ENCODE measurements at regions not wholly inside any gene's neighbourhood (a gene's known extent, or its start where the extent isn't known, plus 50 kb on each side); places are given as distances from the start of the nearest gene placed in this dataset.

DNA sequence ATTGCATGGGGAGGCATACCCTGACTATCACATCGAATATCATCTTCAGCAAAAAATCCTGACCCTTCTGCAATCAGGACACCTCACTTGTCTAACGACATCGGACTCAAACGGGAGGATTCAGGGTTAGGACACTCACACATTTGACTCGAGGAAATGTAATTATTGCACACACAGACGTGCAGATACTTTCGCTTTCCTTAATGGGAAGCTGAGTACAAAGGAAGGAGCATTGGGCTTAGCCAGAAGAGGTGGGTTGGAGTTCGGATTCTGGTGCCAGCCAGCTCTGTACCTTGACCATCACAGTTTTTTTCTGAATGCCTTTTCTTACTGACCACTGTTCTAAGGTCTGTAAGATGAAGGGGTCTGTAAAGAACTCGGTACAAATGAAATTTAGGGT lies 260.4 kb downstream of the GALC start:
- no peak for DNase-seq (ENCODE audit: low read depth in 2 of 2)

DNA sequence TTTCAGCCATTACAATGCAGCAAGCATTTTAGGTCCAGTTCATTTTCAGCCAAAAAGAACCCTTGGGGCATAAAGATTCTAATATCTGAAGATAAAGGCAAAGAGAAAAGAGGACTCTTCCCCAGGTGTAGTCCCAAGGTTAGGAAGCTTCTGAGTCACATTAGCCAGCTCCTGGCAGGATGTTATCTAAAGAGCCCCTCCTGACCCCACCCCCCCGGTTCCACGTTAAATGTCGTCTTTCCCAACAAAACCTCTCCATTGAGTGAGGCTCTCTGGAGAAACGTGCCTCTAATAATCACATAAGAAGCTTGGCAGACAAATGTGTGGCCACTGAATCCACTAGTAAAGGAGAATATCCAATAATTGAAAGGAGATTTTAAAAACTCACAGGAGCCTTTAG lies 267.7 kb downstream of the GALC start:
- DNase-seq (ENCODE audit: low read depth in 2 of 2), result no peak

DNA sequence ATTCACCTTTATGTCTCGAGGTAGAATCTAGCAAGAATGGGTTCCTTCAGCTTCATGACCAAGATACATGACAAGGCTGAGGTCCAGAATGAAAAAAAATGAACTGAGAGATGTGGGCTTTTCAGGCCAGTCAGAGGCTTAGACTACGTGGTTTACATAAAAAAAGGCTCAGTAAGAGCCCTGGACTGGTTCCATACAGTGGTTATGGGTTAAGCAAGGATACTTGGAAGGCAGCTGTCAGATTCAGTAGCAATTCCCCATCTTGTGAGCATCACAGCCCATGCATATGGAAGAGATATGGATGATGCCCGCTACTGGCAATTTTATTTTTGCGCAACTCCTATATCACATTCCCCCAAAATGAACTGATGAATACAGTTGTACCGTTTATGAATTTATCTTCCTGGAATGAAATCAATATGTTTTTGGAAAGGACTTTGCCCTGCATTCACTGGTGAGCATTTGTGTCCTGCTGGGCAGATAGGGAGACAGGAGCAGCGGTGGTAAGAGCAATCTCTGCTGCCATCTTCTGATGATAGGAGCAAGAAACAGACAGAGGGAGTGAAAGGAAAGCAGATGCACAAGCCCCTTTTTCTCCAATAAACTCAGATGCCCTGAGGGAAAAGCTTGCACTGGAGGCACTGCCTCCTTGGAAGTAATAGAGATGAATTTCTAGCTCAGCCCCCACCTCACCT lies 280.4 kb downstream of the GALC start:
- DNase-seq (ENCODE audit: low read depth in 2 of 2), result no peak

DNA sequence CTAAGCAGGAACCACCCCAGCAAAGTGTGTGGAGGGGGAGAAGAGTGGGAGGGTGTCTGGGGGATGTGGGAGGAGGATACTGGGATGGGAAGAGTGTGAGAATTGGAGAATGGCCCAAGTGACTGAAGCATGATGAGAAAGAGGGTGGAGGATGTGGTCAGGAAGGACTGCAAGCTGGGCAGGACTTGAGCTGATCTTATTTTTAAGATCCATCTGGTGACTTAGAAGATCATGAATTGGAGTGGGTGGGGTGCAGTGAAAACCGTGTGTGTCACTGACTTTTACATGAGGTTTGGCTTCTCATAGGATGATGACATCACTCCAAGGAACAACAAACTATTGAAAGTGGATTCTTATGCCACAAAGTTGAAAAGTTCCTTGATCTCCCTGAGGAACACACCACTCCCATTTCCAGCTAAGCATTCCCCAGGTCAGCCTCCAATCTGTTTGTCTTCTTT lies 287.5 kb downstream of the GALC start:
- no peak for DNase-seq (ENCODE audit: low read depth in 2 of 2)

DNA sequence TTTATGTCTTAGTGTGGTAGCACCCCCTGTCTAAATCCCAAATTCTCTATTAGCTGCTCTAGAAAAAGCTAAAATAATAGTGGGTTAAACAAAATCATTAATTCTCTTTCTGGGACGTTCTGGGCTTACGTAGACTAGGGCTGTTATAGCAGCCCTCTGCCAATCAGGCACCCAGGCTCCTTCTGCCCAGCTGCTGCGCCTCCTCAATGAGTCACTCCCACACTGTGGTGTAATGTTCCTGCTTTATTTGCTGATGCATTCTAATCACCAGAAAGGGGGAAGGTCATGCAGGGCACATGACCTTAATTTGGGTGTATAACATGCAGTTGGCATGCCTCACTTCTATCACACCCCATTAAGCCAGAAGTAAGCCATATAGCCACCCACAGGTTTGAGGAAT lies 294.5 kb downstream of the GALC start:
- no peak for DNase-seq (ENCODE audit: low read depth in 2 of 2)

DNA sequence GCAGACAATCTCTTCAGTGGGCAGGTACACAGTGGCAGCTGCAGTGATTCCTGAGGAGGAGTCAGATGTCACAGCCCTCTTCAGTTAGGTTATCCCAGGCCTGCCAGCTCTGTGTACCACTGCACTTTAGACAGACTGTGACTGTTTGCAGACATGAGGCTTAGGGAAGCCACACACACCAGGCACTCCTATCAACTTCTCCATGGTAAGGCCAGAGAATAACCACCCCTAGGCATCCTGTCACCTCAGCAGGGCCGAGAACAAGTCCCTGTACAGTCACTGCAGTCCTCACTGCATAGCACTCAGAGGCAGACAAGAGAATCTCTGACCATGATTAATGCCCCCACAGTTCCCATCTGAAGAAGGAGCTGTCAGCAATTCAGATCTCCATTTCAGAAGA lies 296.5 kb downstream of the GALC start:
- no peak for DNase-seq (ENCODE audit: low read depth in 2 of 2)

DNA sequence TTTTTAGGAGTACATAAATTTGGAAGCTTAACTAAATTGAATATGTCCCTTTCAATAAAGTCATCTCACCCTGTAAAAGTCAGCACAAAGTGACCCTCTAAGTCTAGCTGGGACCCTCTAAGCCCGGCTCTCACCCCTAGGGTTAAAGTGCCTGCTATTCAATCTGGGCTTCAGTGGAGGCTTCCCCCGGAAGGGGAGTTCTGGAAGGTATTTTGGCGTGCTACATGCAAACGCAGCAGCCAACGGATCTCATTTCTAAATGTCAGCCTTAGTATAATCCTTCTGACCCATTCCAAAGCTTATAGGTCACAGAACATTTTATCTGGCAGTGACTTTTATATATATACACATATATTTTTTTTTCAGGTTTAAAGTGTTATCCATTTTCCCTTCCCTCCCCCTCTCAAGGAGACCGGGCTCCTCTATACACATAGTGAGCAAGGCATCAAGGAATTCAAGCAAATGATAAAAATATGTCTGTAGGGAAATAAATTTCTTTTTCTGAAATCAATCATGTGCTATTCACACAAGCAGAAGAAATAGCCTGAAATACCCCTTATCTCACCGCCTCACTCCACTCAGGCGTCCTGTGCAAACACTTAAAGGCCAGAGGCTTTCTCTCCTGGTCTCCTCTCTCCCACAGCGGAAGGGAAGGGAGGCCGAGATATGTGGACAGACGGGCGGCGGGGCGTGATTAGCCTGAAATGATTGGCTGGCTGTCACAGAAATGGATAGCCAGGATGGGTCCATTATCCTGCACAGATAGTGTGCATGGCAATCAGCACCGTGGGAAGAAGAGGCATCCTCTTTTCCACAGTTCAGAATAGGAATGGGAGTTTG lies 301.7 kb downstream of the GALC start:
- DNase-seq (ENCODE audit: low read depth in 2 of 2), result no peak

DNA sequence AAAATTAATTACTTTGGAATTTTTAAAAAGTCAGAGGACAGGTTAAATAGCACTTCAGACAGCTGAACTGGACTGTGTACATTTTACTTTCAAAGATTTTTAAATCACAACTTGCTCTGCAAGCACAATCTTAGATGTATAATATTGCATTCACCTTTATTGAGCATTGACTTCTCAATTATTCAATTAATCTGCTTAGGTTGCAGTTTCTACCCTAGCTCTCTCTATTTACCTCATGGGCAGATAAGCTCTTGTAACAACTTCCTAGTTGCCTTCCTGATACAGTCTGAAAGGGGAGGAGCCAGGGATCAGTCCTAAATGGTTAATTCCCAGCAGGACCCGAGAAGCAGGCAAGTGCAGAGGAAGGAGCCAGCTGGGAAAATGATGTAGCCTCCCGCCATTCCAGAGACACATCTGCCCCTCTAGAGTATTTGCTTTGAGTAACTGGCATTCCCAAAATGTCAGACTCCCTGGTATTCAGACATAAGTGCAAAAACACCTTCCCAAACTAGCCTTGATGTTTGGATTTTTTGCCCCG lies 302.8 kb downstream of the GALC start:
- DNase-seq (ENCODE audit: low read depth in 2 of 2), result no peak

DNA sequence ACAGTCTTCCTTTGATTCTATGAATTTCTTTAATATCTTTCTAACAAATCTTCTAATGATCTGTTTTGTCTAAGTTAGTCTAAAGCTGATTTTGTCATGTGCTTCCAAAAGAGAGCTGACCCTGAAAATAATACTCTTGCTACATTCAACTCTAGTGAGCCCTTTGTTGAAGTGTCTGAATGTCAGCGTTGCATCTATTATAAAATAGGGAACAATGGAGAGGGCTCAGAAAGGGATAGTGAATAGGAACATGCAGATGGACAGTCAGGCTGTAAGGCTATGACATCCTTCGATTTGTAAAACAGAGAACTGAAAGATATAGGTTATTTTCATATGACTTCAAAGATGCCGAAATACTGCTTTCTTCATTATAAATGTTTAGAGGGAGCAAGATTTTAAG lies 304.5 kb downstream of the GALC start:
- DNase-seq (ENCODE audit: low read depth in 2 of 2), result no peak

DNA sequence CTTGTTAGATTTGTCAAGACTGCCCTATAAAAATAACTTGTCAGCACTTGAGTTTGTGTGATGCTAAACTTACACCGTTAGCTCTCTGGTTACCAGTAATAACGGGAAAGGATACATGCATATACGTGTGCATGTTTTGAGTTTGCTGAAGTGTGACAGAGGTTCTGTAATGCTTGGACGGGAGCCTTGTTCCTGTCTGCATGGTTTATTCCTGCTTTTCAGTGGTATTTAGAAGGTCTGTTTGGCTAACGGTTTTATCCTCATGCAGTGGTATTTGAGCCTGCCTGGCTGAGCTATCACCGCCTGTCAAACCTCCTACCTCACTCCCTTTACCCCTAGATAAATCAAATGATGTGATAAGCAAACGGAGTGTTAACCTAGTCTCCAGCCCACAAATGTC lies 305.6 kb downstream of the GALC start:
- DNase-seq (ENCODE audit: low read depth in 2 of 2), result no peak

DNA sequence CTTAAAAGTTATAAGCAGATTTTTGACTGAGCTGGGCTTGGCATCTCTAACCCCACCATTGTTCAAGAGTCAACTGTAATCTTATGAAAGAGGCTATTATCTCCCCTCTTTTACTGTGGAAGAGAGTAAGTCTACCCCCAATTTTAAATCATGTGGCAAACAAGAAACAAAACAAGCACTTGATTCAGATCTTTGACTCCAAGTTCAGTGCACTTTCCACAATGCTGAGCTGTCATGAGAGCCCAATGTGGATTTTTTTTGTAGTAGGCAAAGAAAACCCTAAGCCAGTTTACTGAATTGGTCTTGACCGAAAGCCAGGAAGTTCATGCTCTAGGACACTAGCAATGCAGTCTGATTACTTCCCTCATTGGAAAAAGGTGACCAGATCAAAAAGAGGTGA lies 306.2 kb downstream of the GALC start:
- DNase-seq (ENCODE audit: low read depth in 2 of 2), result no peak

DNA sequence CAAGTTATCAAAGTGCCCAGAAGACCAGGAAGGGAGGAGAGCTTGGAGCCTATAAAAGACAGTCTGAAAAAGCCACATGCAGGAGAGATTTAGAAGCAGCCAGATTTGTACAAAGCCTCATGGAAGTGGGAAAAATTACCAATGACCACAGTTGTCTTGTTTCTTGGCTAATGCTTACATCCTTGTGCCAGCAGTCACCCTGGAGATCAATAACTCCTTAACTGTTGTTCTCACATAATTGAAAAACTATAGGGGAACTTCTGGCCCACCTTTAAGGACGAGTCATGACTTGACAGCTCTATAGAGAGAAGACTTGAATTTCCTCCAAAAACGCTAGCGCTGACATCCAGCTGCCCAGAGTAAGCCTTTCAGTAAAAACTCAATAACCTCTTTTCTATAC lies 313.1 kb downstream of the GALC start:
- no peak for DNase-seq (ENCODE audit: low read depth in 2 of 2)

DNA sequence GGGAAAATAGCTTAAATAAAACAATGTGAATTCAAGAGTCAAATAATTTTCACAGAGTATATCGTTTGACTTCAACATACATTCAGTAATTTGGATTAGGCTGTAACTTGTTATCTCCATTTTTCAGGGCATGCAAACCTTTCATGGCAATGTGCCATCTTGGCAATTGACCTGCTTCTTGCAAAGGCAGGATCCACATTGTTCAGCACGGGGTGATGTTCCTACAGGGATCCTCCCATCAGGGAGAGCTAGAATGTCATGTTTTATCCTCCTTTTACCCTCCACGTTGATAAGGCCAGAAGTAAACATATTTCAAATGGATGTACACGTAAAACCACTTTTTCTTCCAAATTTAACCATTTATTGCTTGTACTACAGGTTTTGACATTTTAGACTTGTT lies 314.4 kb downstream of the GALC start:
- no peak for DNase-seq (ENCODE audit: low read depth in 2 of 2)

DNA sequence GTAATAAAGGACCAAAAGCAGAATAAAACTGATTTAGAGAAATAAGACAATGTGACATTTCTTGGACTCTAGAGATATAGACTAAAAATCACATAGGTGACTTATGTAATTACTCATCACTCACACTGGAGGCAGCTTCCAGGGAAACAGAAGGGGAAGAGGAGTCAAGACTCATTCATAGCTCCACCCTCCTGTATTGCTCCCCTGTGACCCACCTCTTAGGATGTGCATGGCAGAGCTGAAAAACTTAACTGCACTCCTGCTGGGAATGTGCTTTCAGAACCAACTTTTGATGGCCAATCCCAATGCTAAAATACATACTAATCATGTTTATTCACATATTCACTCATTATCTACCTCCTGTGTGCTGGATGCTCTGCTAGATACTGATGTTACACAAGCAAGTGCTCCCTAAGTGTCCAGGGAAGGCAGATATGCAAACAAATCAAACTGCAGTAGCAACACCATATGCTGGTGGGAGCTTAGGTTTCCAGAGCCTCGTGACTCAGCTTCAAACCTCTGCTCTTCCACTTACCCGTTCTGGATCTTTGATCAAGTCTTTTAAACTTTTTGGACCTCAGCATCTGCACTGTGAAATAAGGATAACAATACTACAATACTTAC lies 316.1 kb downstream of the GALC start:
- DNase-seq (ENCODE audit: low read depth in 2 of 2), result no peak

DNA sequence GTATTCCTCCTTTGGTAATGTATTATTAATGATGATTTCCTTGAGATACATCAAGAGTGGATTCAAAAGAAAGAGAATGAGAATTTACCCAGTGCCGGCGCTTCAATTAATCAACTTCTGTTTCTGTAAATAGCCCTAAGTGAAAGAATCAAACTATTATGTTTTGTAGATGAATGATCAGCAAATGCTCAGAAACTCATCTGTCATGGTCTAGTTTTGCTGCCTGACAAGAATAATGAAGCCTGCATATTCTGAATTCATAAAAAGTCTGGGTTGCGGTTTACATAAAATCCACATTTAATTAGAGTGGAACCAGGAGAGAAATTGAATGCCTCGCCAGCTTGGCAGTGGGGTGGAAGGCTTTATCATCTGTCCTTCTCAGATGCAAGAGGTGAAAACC lies 325.3 kb downstream of the GALC start:
- no peak for DNase-seq (ENCODE audit: low read depth in 2 of 2)

DNA sequence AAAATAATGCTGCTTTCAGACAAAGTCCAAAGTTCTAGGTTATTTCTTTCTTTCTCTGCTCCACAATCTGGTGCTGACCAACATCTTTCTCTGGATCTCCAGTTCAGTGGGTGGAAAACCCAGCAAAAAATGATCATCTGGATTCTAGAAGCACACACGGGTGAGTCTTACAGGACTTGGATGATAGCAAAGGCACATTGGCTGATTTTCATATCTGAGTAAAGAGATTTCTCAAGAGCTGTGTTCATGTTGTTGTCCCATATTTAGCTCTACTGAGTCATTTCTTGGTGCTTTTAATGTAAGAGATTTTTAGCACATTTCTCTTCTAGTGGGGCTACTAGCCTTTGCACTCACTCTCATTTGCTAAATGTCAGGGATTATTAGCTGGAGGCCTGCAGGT lies 336.7 kb downstream of the GALC start:
- no peak for DNase-seq (ENCODE audit: low read depth in 2 of 2)

DNA sequence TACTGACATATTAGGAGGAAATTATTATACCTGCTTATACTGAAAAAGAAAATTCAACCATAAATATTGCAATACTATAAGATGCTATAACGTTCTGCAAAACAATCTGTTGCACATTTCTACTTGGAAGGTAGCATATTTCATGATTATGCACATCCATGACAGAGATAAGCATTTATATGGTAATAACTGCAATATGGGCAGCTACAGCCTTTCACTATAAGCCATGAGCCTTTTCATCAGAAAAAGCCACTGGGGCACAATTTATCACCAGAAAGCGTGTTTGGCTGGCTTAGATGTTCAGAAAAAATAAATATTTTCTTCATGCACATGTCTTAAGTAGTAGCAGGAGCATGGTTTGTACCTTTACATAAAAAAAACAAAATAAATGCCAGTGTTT lies 340.7 kb downstream of the GALC start:
- no peak for DNase-seq (ENCODE audit: low read depth in 2 of 2)

DNA sequence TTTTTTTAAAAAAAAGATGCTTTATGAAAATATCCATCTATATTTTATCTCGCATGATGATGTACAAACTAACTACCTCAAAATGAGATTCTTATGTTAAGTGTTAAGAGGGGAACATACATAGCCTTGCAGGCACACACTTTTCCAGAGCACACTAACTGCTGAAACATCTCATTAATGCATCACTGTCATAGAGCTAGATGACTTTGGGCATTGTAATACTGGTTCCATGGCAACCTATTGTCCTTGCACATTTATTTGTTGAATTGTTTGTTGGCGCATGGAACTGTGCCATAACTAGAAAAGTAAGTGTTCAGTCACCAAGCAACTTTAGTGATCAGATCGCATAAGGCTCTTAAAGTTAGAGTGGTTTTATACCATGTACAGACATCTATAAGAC lies 348.3 kb downstream of the GALC start:
- DNase-seq (ENCODE audit: low read depth in 2 of 2), result no peak

DNA sequence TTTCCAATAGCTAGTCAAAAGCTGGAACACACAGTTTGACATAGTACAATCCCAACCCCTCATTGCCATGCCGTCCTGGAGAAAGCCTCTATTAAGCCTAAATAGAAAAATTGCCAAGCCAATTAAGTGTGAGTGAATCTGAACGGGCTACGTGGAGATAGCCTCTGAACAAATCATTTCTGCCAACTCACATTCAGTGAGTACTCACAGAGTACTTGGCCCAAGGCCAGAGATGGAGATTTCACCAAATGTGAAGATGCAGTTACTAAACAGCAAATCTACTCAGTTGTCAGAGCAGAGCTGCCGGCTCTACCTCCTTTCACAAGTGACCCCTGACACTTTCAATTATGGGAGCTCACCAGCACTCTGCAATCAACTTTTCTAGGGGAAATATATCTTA lies 350.0 kb downstream of the GALC start:
- DNase-seq (ENCODE audit: low read depth in 2 of 2), result no peak

DNA sequence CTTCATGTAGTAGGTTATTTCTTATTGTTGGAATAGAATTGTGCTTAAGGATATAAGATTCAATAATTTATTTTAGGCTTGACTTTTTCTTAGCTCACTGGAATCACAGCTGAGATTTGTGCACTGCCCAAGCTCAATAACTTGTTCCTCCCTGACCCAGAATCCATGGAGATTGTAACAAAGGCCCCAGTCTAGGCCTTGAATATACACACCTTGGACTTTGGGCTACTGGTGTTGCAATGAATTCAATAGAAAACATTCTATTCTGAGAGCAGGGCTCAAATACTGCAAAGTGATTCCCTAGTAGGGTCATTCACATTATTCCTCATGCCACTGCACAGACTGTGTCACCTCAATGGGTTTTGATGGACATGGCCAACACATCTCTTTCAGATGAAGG lies 352.4 kb downstream of the GALC start:
- DNase-seq (ENCODE audit: low read depth in 2 of 2), result no peak

DNA sequence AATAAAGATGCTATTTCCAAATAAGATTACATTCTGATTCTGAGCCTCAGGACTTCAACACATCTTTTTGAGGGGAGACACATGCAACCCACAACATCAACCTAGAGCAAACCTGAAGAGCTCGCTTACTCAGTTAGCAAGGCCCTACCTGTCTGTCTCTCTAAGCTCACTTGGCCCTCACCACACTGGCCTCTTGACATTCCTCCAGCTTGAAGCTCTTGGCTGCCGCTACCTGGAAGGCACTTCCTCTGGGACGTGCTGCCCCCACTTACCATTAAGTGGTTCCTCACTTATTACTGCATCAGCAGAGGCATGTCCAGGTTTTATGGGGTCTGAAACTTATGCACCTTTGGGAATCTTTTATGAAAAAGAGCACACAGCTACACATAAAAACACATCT lies 354.8 kb downstream of the GALC start:
- no peak for DNase-seq (ENCODE audit: low read depth in 2 of 2)

DNA sequence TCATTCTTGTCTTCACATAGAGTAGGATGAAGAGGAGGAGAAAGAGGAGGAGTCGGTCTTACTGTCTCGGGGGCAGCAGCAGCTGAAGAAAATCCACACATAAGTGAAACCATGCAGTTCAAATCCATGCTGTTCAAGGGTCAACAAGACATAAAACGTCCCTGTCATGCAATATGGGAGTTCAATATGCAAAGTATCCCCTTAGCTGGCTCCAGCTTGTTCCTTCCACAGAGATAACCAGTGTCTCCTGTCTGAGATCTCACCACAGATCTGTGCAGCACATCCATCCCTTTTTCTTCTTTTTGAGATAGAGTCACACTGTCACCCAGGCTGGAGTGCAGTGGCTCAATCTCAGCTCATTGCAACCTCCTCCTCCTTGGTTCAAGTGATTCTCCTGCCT lies 357.5 kb downstream of the GALC start:
- no peak for DNase-seq (ENCODE audit: low read depth in 2 of 2)

DNA sequence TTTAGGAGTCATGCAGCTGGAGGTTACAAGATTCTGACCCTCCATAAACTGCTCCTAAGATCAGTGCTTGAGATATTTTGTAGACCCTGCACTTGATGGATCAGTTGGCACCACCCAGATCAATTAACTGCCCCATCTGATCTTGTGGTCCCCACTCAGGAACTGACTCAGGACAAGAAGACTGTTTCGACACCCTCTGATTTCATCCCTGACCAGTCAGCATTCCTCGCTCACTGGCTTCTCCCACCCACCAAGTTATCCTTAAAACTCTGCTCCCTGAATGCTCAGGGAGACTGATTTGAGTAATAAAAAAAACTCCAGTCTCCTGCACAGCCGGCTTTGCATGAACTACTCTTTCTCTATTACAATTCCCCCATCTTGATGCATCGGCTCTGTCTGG lies 360.2 kb downstream of the GALC start:
- no peak for DNase-seq (ENCODE audit: low read depth in 2 of 2)

All from stimulated activated CD8-positive, alpha-beta memory T cell treated with anti-CD3 and anti-CD28 coated beads, Interleukin-7, amount 100 ng/mL, for 1 hour (primary cell).